ENCODE measurements at regions not wholly inside any gene's neighbourhood (a gene's known extent, or its start where the extent isn't known, plus 50 kb on each side); places are given as distances from the start of the nearest gene placed in this dataset.
A peak's percentile ranks its signal among the peaks of the same experiment; 100 is the strongest.

DNA sequence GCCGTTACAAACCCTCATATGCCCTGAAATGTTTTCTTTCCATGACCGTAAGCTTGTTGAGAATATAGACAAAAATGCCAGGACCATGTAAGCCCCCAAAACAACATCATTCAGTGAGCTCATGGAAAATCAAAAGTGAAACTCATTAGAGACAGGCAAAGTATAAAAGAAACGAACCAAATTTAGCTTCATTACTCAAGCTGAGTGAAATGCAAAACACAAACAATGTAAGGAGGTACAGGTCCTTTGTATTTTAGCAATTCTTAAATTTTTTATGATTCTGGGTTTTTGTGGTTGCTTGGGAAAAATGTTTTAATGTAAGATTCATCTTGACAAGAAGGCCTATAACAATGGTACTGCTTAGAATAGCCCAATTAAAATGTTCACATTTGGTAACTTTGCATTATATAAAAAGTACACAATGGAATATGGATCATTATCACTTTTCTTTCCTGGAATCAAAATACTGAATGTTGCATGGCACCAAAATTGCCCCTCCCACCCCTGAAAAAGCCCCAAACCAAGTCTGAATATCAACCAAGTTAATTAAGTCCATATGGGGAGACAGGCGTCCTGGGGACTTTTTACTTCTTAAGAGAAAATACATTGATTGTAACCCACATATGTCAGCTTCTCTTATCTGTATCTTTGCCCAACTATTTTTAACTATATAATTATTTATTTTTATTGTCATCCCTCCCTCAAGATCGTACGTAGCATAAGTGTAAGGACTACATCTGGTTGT is 247.7 kb upstream of the CDIN1 start:
- no peak for TF ChIP-seq TAF1 (IDR thresholded peaks at IDR 0.05; ENCODE audit: borderline replicate concordance, insufficient read depth, low read length)
- TF ChIP-seq SIN3A (IDR thresholded peaks at IDR 0.05; ENCODE audit: borderline replicate concordance, insufficient read depth, low read length) = no peak
- TF ChIP-seq FOXP2 (optimal IDR thresholded peaks at IDR 0.05; ENCODE audit: borderline replicate concordance, extremely low read depth, extremely low read length, insufficient read depth) = no peak
- TF ChIP-seq, protein P1, sequence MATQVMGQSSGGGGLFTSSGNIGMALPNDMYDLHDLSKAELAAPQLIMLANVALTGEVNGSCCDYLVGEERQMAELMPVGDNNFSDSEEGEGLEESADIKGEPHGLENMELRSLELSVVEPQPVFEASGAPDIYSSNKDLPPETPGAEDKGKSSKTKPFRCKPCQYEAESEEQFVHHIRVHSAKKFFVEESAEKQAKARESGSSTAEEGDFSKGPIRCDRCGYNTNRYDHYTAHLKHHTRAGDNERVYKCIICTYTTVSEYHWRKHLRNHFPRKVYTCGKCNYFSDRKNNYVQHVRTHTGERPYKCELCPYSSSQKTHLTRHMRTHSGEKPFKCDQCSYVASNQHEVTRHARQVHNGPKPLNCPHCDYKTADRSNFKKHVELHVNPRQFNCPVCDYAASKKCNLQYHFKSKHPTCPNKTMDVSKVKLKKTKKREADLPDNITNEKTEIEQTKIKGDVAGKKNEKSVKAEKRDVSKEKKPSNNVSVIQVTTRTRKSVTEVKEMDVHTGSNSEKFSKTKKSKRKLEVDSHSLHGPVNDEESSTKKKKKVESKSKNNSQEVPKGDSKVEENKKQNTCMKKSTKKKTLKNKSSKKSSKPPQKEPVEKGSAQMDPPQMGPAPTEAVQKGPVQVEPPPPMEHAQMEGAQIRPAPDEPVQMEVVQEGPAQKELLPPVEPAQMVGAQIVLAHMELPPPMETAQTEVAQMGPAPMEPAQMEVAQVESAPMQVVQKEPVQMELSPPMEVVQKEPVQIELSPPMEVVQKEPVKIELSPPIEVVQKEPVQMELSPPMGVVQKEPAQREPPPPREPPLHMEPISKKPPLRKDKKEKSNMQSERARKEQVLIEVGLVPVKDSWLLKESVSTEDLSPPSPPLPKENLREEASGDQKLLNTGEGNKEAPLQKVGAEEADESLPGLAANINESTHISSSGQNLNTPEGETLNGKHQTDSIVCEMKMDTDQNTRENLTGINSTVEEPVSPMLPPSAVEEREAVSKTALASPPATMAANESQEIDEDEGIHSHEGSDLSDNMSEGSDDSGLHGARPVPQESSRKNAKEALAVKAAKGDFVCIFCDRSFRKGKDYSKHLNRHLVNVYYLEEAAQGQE (IDR thresholded peaks at IDR 0.05; ENCODE audit: insufficient read depth in 1 of 2, low read depth in 2 of 2, low read length in 2 of 2) = no peak

DNA sequence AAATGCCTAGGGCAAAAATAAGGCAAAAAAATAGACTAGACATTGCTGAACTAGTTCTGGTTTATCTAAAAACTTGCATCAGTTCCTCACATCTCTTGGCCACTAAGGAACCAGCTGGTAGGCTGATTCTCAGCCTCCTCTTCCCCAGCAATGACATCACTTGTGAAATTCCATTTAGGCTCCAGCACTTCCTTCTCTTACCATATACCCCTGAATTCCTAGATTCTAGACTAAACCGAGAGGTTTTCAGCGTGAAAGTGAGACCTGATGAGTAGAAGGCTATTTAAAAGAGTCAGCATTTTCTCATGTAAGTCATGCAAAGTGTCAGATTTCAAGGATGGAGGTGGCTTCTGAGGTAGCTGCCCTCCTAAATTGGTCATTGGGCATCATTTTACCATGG is 247.1 kb upstream of the CDIN1 start:
- TF ChIP-seq POLR2AphosphoS5 (IDR thresholded peaks at IDR 0.05; ENCODE audit: low read depth, low read length) = no peak
- TF ChIP-seq TAF1 (IDR thresholded peaks at IDR 0.05; ENCODE audit: borderline replicate concordance, insufficient read depth, low read length) = no peak
- TF ChIP-seq, protein P1 (IDR thresholded peaks at IDR 0.05; ENCODE audit: insufficient read depth in 1 of 2, low read depth in 2 of 2, low read length in 2 of 2) = no peak
- TF ChIP-seq SIN3A (IDR thresholded peaks at IDR 0.05; ENCODE audit: borderline replicate concordance, insufficient read depth, low read length) = no peak
- no peak for TF ChIP-seq FOXP2 (optimal IDR thresholded peaks at IDR 0.05; ENCODE audit: borderline replicate concordance, extremely low read depth, extremely low read length, insufficient read depth)

DNA sequence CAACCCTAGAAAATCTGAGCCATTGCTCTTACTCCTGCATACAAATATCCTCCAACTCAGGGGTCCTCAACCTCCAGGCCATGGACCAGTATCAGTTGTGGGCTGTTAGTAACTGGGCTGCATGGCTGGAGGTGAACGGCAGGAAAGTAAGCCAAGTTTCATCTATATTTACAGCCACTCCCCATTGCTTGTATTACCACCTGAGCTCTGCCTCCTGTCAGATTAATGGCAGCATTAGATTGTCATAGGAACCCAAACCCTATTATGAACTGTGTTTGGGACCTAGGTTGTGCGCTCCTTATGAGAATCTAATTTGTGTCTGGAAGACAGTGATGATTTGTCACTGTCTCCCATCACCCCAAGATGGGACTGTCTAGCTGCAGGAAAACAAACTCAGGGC is 246.5 kb upstream of the CDIN1 start:
- TF ChIP-seq POLR2AphosphoS5 (IDR thresholded peaks at IDR 0.05; ENCODE audit: low read depth, low read length) = no peak
- no peak for TF ChIP-seq SIN3A (IDR thresholded peaks at IDR 0.05; ENCODE audit: borderline replicate concordance, insufficient read depth, low read length)
- TF ChIP-seq, protein P1 (IDR thresholded peaks at IDR 0.05; ENCODE audit: insufficient read depth in 1 of 2, low read depth in 2 of 2, low read length in 2 of 2) = no peak
- no peak for TF ChIP-seq FOXP2 (optimal IDR thresholded peaks at IDR 0.05; ENCODE audit: borderline replicate concordance, extremely low read depth, extremely low read length, insufficient read depth)
- no peak for TF ChIP-seq TAF1 (IDR thresholded peaks at IDR 0.05; ENCODE audit: borderline replicate concordance, insufficient read depth, low read length)

DNA sequence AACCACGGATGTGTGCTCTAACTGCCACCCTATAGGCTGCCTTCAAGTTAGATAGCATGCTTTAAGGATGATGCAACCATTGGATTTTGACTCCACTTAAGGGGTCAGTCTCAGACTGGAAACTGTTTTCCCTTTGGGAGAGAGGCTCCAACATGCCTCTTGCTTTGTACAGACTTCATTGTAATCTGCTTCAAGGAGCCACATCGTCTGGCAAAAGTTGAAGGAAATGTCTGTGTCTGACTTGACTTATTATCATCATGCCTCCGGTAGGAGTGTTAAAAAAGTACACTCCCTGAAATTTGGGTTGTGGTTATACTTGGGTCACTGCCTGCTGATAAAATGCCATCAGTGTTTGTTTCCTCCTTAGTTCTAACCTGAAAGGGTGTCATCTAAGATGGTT is 245.4 kb upstream of the CDIN1 start:
- TF ChIP-seq, protein P1 (IDR thresholded peaks at IDR 0.05; ENCODE audit: insufficient read depth in 1 of 2, low read depth in 2 of 2, low read length in 2 of 2) = 0 out of 4 replicates have a peak, but pooled peaks of 1 of the 2 experiments have one; percentile 3
- no peak for TF ChIP-seq SIN3A (IDR thresholded peaks at IDR 0.05; ENCODE audit: borderline replicate concordance, insufficient read depth, low read length)

DNA sequence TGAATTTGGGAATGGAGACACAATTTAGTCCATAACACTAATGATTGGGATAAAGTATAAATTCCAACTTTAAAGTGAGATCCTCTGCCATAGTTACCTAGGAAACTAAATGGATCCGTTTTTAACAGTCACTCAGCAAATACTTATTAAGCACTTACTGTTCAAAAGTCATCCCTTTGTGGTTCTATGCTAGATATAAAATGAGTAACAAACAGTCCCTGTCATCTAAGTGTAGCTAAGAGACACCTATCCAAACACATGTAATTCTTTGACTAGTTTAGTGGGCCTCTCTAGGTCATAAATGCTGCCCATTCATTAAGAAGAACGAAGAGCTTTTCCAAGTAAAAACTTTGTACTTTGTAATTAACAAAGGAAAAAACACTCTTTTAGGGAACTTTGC is 244.2 kb upstream of the CDIN1 start:
- TF ChIP-seq SIN3A (IDR thresholded peaks at IDR 0.05; ENCODE audit: borderline replicate concordance, insufficient read depth, low read length) (no peak), FOXP2 (optimal IDR thresholded peaks at IDR 0.05; ENCODE audit: borderline replicate concordance, extremely low read depth, extremely low read length, insufficient read depth) (no peak), POLR2AphosphoS5 (IDR thresholded peaks at IDR 0.05; ENCODE audit: low read depth, low read length) (no peak)
